HG03378 (cell line): ENCODE measurements at regions not wholly inside any gene's neighbourhood (a gene's known extent, or its start where the extent isn't known, plus 50 kb on each side); places are given as distances from the start of the nearest gene placed in this dataset.
"Not testable (repeated sequence)": the region's sequence is repeated elsewhere in the genome, so short reads cannot be mapped to it uniquely, and the experiment has no call there.

Source experiments
- ATAC-seq: cut with Tn5 transposase; IDR thresholded peaks from one replicate; pipeline ENCODE4 v1.9.1; 2021; ENCODE audit warnings: mild to moderate bottlenecking, moderate library complexity; ENCODE audit not compliant: unreplicated experiment

GRCh38 chr20:48411919-48412522, 415.8 kb downstream of the PREX1 start:
- no peak for ATAC-seq

GRCh38 chr20:48411245-48411644, 416.6 kb downstream of the PREX1 start:
- ATAC-seq = no peak

- ATAC-seq = no peak
These were observed 418.7 kb downstream of the PREX1 start for GRCh38 chr20:48409055-48409615.

- no peak for ATAC-seq
These were observed 420.1 kb downstream of the PREX1 start for GRCh38 chr20:48407710-48408109.

GRCh38 chr20:48406912-48407340, 420.9 kb downstream of the PREX1 start:
- ATAC-seq = no peak

- no peak for ATAC-seq
These were observed 421.3 kb downstream of the PREX1 start for GRCh38 chr20:48406498-48406897.

- no peak for ATAC-seq
These were observed 421.9 kb downstream of the PREX1 start for GRCh38 chr20:48405909-48406308.

- ATAC-seq = no peak
These were observed 423.2 kb downstream of the PREX1 start for GRCh38 chr20:48404598-48404997.

- ATAC-seq = no peak
These were observed 424.5 kb downstream of the PREX1 start for GRCh38 chr20:48403167-48403761.

- no peak for ATAC-seq
These were observed 426.4 kb downstream of the PREX1 start for GRCh38 chr20:48401359-48401758.

- ATAC-seq = no peak
These were observed 427.8 kb downstream of the PREX1 start for GRCh38 chr20:48400009-48400408.

GRCh38 chr20:48398506-48399449, 429.0 kb downstream of the PREX1 start:
- no peak for ATAC-seq

GRCh38 chr20:48396981-48397861, 430.6 kb downstream of the PREX1 start:
- not testable (repeated sequence) for ATAC-seq

- no peak for ATAC-seq
These were observed 431.8 kb downstream of the PREX1 start for GRCh38 chr20:48395816-48396546.

- no peak for ATAC-seq
These were observed 433.3 kb downstream of the PREX1 start for GRCh38 chr20:48394415-48395081.

GRCh38 chr20:48393737-48394314, 434.0 kb downstream of the PREX1 start:
- ATAC-seq = no peak

GRCh38 chr20:48393311-48393685, 434.5 kb downstream of the PREX1 start:
- no peak for ATAC-seq

GRCh38 chr20:48392407-48393310, 435.1 kb downstream of the PREX1 start:
- no peak for ATAC-seq
